WTC11 (cell line): ENCODE measurements at regions not wholly inside any gene's neighbourhood (a gene's known extent, or its start where the extent isn't known, plus 50 kb on each side); places are given as distances from the start of the nearest gene placed in this dataset.
A peak's percentile ranks its signal among the peaks of the same experiment; 100 is the strongest.

Source experiments
- ATAC-seq: fragments of 200-7000 bp; cut with Tn5 transposase; 2 replicates; pipeline ENCODE4 v1.10.0; 2021; ENCODE audit warnings: mild to moderate bottlenecking, moderate library complexity
- CTCF ChIA-PET: fragments of 300-600 bp; sonication (Branson Sonifier 250); formaldehyde crosslinking; loops from one replicate; lab custom pipeline; 2021; ENCODE audit warnings: antibody characterized with exemption; lab: Charles Lee
- POLR2A ChIA-PET: fragments of 350-600 bp; sonication (Branson Sonifier 250); formaldehyde crosslinking; loops from one replicate; lab custom pipeline; 2021; ENCODE audit warnings: antibody characterized with exemption; lab: Charles Lee
- DNase-seq: peaks from one replicate; pipeline ENCODE4 v3.0.0; 2021; ENCODE audit warnings: low spot score
- H3K27ac Mint-ChIP-seq: 2 replicates; pipeline ENCODE4 v1.8.0; 2021; ENCODE audit warnings: mixed read lengths
- H3K27me3 Mint-ChIP-seq: 2 replicates; pipeline ENCODE4 v1.8.0; 2021; ENCODE audit warnings: low read depth, mild to moderate bottlenecking, moderate library complexity, mixed read lengths
- H3K36me3 Mint-ChIP-seq: 2 replicates; pipeline ENCODE4 v1.8.0; 2021; ENCODE audit warnings: mixed read lengths
- H3K4me1 Mint-ChIP-seq: 2 replicates; pipeline ENCODE4 v1.8.0; 2022; ENCODE audit warnings: mixed read lengths
- H3K4me3 Mint-ChIP-seq: 2 replicates; pipeline ENCODE4 v1.8.0; 2021; ENCODE audit warnings: mild to moderate bottlenecking, moderate library complexity, mixed read lengths
- H3K9me3 Mint-ChIP-seq: 2 replicates; pipeline ENCODE4 v1.8.0; 2021; ENCODE audit warnings: mixed read lengths
- ATF2 ChIP-seq: sonication (generic); formaldehyde crosslinking; IDR thresholded peaks from 2 replicates; pipeline ENCODE4 v1.8.1; 2022; ENCODE audit warnings: low read depth, missing genetic modification reagents, borderline replicate concordance
- EMX1 ChIP-seq: fragments of 250-450 bp; sonication (Bioruptor Pico); IDR thresholded peaks from 2 replicates; pipeline ENCODE4 v1.8.0; 2021; ENCODE audit warnings: mild to moderate bottlenecking
- ERG ChIP-seq: fragments of 250-450 bp; sonication (Bioruptor Pico); IDR thresholded peaks from 2 replicates; pipeline ENCODE4 v1.8.0; 2021; ENCODE audit warnings: mild to moderate bottlenecking
- ETV6 ChIP-seq: sonication (generic); formaldehyde crosslinking; IDR thresholded peaks from 2 replicates; pipeline ENCODE4 v1.8.1; 2022; ENCODE audit warnings: mild to moderate bottlenecking, missing genetic modification reagents
- FOXK1 ChIP-seq: sonication (generic); formaldehyde crosslinking; IDR thresholded peaks from 2 replicates; pipeline ENCODE4 v1.8.0; 2022; ENCODE audit warnings: mild to moderate bottlenecking, moderate library complexity, missing genetic modification reagents
- NFATC4 ChIP-seq: fragments of 250-450 bp; sonication (Bioruptor Pico); IDR thresholded peaks from 2 replicates; pipeline ENCODE4 v1.9.0; 2021; ENCODE audit warnings: mild to moderate bottlenecking
- NR3C1 ChIP-seq: sonication (generic); formaldehyde crosslinking; conservative IDR thresholded peaks from 2 replicates; pipeline ENCODE4 v1.8.1; 2023; ENCODE audit warnings: low read depth, mild to moderate bottlenecking, missing genetic modification reagents
- RORB ChIP-seq: fragments of 250-450 bp; sonication (Bioruptor Pico); IDR thresholded peaks from 2 replicates; pipeline ENCODE4 v1.9.0; 2021; ENCODE audit warnings: mild to moderate bottlenecking
- ZNF121 ChIP-seq: sonication (generic); formaldehyde crosslinking; IDR thresholded peaks from 2 replicates; pipeline ENCODE4 v1.8.0; 2023; ENCODE audit warnings: missing genetic modification reagents
- ZNF263 ChIP-seq: sonication (generic); formaldehyde crosslinking; IDR thresholded peaks from 2 replicates; pipeline ENCODE4 v1.8.1; 2022; ENCODE audit warnings: low read depth, mild to moderate bottlenecking, moderate library complexity, missing genetic modification reagents
- ZNF317 ChIP-seq: sonication (generic); formaldehyde crosslinking; IDR thresholded peaks from 2 replicates; pipeline ENCODE4 v1.8.1; 2023; ENCODE audit warnings: low read depth, mild to moderate bottlenecking, moderate library complexity, missing genetic modification reagents, borderline replicate concordance
- ZNF423 ChIP-seq: fragments of 250-450 bp; sonication (Bioruptor Pico); IDR thresholded peaks from 2 replicates; pipeline ENCODE4 v2.1.2; 2022; ENCODE audit warnings: mild to moderate bottlenecking, moderate library complexity
- ZNF512 ChIP-seq: sonication (generic); formaldehyde crosslinking; IDR thresholded peaks from 2 replicates; pipeline ENCODE4 v1.8.1; 2022; ENCODE audit warnings: missing genetic modification reagents, borderline replicate concordance
- ZSCAN18 ChIP-seq: fragments of 250-450 bp; sonication (Bioruptor Pico); IDR thresholded peaks from 2 replicates; pipeline ENCODE4 v2.1.2; 2022; ENCODE audit warnings: mild to moderate bottlenecking, moderate library complexity

- DNase-seq (peak; percentile 42), ATAC-seq (peak; percentile 86)
- TF ChIP-seq ZSCAN18 (CRISPR knock-in tag) (peak; percentile 65; the same call in 1 of the 2 replicates), EMX1 (CRISPR knock-in tag) (no peak), ZNF423 (peak; percentile 97), ZNF317 (CRISPR knock-in tag) (no peak), ETV6 (CRISPR knock-in tag) (0 out of 2 replicates have a peak, but pooled peaks have one; percentile 37)
- Mint-ChIP-seq H3K4me3 (no peak overlapping the region), H3K27me3 (no peaks in the 10 kb centered on the region), H3K27ac (no peak overlapping the region), H3K4me1 (peaks cover 45% of the 10 kb centered on the region), H3K36me3 (no peaks in the 10 kb centered on the region), H3K9me3 (peaks cover 32% of the 10 kb centered on the region)
- POLR2A ChIA-PET, result no interaction called here
- CTCF ChIA-PET, result interaction anchor here (2.0 kb wide), 1 partner anchor 17 kb away, joined by 5 read pairs; no protein-coding TSS in a partner anchor
These were observed 122.0 kb upstream of the ARID1B start for GRCh38 chr6:156654919-156655918.

- H3K4me1 Mint-ChIP-seq, result peaks cover 24% of the 10 kb centered on the region
- CTCF ChIA-PET, result no interaction called here
These were observed 124.9 kb upstream of the ARID1B start for GRCh38 chr6:156652231-156652750.

More at GRCh38 chr6:156652231-156652750, 124.9 kb upstream of the ARID1B start:
- H3K36me3 Mint-ChIP-seq, result no peaks in the 10 kb centered on the region
- H3K27ac Mint-ChIP-seq, result no peak overlapping the region
- peaks cover 27% of the 10 kb centered on the region for H3K9me3 Mint-ChIP-seq
- ATAC-seq (no peak), DNase-seq (no peak)
- TF ChIP-seq ZNF263 (no peak), ERG (CRISPR knock-in tag) (no peak), ATF2 (CRISPR knock-in tag) (no peak), ZNF512 (CRISPR knock-in tag) (no peak), FOXK1 (CRISPR knock-in tag) (no peak), RORB (CRISPR knock-in tag) (no peak), NR3C1 (no peak), NFATC4 (CRISPR knock-in tag) (no peak), ZNF121 (no peak)
- H3K4me3 Mint-ChIP-seq, result no peak overlapping the region
- POLR2A ChIA-PET, result no interaction called here
- H3K27me3 Mint-ChIP-seq, result no peaks in the 10 kb centered on the region
